ENCODE measurements at regions not wholly inside any gene's neighbourhood (a gene's known extent, or its start where the extent isn't known, plus 50 kb on each side); places are given as distances from the start of the nearest gene placed in this dataset.

- TF ChIP-seq YY1 (IDR thresholded peaks at IDR 0.05; ENCODE audit: insufficient read depth, insufficient read length) (no peak), ZNF274 (IDR thresholded peaks at IDR 0.05; ENCODE audit: low read depth, low read length) (no peak), SUZ12 (IDR thresholded peaks at IDR 0.05; ENCODE audit: extremely low read depth, insufficient read depth, insufficient read length) (no peak)
Measured at GRCh38 chr6:41442800-41443501, 103.2 kb upstream of the FOXP4 start.

Measured in NT2/D1 (cell line).